G401 (cell line): ENCODE measurements at regions not wholly inside any gene's neighbourhood (a gene's known extent, or its start where the extent isn't known, plus 50 kb on each side); places are given as distances from the start of the nearest gene placed in this dataset.
"Not testable (repeated sequence)": the region's sequence is repeated elsewhere in the genome, so short reads cannot be mapped to it uniquely, and the experiment has no call there.

ENCODE experiments used
- DNase-seq: peaks from one replicate; pipeline ENCODE4 v3.0.0-alpha.2; 2015; ENCODE audit warnings: low spot score
- in situ Hi-C: cut with HindIII; loops from 2 replicates; pipeline ENCODE4 v1.10.0; 2016; ENCODE audit warnings: low sequenced_read_pairs, mixed read lengths

DNA sequence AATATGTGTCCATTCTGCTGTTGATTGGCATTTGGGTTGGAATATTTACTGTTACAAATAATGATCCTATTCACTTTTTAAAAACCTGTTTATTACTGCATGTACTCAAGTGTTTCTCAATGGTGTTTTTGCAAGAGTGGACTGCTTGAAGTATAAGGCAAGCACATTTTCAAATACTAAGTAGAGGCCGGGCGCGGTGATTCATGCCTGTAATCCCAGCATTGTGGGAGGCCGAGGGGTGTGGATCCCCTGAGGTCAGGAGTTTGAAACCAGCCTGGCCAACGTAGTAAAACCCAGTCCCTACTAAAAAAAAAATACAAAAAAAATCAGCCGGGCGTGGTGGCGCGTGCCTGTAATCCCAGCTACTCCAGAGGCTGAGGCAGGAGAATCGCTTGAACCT, 276.9 kb upstream of the ADGRL4 start:
- in situ Hi-C loops, result no loop called here
- no peak for DNase-seq

DNA sequence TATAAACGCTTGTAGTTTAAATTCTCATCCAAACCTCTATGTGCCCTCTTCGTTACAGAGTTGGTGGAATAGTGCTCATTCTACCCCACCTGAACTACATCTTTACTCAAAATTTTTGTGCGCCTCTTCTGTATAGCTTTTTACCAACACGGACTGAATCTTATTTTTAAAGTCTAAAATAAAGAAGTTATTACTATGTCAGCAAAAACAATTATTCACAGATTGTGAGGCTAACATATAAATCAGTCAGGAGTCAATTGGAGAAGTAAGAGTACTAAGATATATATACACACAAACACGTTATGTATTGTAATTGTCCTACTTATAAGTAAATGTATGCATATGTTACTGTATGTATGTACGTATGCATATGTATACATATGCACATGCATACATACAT, 274.9 kb upstream of the ADGRL4 start:
- no peak for DNase-seq
- in situ Hi-C loops, result no loop called here

DNA sequence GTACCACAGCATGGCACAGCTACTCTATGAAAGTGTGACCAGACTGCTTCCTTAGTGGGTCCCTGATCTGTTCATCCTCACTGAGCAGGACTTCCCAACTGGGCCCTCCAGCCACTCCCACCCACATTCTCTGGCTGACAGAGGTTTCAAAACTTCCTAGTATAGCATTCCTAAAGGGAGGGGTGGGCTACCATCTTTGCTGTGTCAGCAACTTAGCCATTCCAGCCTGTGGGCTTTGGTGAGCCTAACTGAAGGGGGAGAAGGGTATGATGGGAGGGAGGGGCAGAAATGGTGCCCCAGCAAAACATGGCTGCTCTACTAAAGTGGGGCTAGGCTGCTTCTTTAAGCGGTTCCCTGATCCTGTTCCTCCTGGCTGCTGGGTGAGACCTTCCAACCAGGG, 265.2 kb upstream of the ADGRL4 start:
- DNase-seq, result no peak
- in situ Hi-C loops, result no loop called here

DNA sequence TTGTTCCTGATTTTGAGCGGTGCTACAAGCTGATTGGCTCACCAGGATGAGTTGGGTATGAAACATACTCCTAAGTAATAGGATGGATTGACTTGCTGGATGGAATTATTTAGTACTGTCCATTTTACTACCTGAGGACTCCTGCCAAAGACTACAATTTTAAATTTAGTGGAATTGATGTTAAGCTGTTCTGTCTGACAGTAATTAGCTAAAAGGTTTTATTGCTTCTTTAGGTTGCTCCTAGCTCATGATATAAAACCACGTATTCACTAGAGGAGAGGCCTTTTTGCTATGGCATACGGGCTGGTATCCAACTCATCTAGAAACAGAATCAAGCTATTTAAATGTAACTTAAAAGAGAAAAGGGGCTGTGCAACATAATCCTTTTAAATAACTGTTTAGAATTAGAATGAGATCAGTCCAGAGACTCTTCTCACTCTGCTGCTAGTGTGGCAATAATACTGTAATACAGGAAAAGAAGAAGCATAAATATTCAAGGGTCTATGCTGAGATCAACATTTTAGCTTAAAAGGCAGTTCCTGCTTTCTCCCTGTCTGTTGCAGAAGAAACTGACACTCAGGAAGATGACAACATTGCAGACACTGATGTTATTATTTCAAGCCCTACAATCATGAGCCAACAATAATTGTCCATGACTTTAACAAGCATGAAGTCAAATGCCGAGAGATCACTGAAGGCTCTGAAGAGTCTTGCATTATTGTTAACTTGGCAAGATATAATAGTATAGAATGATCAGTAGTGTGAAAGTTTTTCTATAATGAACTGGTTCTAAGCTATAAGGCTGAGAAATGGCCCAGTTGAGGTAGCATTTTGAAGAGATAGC, 258.7 kb upstream of the ADGRL4 start:
- in situ Hi-C loops, result no loop called here
- DNase-seq, result no peak

DNA sequence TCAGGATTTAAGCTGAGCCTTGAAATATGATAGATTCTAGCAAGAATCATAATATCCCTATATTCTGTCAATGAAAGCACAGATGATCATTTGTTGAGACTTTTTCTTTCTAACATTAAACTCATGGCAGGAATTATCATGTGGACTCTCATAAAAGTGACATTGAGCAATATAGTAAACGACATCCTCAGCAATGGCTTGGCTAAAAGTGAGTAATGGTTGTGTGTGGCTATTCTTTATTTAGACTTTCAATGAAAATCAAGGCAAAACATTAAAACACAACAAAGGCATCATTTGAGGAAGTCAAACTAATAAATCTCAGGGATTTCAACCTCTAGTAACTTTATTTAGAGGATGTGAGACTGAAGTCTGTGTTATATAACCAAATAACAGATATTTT, 257.8 kb upstream of the ADGRL4 start:
- in situ Hi-C loops, result no loop called here
- no peak for DNase-seq

DNA sequence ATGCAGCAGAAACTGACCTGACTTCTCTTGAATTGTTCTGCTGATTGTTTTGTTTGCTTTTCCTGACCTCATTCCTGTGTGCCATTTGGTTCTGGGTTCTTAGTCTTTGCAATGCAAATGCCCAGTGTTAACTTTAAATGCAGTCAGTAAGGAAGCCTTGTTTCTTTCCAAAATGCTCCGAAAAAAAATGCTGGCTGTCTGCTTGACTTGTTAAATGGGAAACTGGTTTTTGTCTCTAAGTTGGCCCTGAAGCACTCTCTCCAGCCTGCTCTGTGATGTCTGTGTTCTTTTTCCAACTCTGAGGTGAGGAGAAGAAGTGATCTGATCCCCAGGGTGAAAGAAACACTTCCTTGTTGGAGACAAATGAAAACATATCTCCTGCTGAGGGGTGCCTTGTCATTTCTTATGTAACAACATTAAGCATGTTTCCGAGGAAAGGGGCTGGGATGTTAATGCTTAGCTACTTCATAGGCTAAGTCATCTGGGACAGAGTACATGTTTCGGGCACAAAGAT, 256.3 kb upstream of the ADGRL4 start:
- in situ Hi-C loops, result no loop called here
- DNase-seq, result peak; percentile 1

DNA sequence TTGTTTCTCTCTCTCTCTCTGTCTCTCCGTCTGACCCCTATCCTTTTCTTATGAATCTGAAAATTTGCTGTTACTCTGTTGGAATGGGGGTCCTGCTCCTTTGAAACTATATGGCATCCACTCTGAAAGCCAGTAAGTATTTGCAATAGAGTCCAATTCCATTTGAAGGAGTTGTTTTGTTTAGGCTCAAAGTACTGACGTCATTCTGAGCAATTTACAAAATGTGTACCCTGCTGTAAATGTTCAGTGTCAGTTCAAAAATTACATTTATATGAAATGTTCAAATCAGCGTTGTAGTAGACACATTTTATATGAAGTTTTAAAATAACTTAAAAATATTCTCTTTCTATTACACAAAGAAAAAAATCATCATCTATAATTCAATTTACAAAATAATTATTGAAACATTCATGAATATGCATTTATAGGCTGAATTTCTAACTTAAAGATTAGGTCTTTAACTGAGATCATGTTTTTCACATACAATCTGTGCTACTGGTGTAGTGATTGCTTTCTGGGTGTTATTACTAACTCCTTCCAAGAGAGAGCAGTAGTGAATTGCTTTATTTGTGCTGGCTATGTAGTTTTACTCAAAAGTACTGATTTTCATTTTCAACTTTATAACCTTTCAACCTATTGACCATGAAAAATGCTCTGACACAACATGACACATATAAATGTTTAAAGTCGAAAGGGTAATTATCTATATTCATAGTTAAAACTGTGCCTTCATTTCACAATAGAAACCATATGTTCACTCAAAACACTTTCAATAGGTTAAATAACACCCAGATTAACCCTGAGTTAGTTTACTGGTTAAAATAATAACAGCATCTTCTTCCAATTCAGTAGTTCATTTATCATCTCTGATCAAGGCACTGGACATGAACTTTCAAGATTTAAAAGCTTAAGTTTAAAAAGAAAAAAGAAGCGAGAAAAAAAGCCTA, 253.1 kb upstream of the ADGRL4 start:
- in situ Hi-C loops, result no loop called here
- DNase-seq, result peak; percentile 11

DNA sequence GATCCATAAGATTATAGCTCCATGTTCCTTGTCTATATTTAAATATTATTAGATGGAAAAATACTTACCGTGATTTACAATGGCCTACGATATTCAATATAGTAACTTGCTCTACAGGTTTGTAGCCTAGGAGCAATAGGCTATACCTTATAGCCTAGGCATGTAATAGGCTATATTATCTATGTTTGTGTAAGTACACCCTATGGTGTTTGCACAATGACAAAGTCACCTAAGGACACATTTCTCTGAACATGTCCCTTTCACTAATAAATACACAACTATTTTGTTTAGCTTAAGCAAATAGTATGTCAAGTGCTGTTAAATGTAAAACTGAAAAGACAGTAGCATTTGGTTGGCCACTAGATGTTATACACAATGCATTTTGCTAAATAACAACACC, 248.9 kb upstream of the ADGRL4 start:
- in situ Hi-C loops, result no loop called here
- DNase-seq, result no peak

DNA sequence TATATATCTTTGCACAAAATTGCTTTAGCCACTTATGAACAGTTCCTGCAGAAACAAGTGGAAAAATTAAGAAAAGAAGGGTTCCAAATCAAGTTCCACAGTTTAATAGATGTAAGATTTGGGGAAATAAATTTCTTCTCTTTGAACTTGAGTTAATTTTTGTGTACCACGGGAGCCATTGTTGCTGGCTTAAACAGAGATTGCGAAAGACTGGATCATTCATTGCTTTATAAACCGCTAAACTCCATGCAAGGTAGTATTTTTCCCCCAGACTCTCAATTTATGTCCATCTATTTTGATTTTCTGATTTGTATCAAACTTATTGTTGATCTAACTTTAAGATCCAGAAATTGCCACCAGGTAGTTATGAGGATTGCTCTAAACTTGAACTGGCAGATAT, 246.1 kb upstream of the ADGRL4 start:
- in situ Hi-C loops, result no loop called here
- no peak for DNase-seq

DNA sequence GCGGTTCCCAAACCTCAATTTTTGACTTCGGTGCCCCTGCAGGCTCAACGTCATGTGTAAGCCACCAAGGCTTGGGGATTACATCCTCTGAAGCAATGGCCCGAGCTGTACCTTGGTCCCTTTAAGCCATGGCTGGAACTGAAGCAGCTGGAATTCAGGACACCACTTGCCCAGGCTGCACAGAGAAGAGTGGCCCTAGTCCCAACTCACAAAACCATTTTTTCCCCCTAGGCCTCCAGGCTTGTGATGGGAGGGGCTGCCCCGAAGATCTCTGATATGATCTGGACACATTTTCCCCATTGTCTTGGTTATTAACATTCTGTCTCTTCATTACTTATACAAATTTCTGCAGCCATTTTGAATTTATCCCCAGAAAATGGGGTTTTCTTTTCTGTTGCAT, 233.3 kb upstream of the ADGRL4 start:
- in situ Hi-C loops, result no loop called here

DNA sequence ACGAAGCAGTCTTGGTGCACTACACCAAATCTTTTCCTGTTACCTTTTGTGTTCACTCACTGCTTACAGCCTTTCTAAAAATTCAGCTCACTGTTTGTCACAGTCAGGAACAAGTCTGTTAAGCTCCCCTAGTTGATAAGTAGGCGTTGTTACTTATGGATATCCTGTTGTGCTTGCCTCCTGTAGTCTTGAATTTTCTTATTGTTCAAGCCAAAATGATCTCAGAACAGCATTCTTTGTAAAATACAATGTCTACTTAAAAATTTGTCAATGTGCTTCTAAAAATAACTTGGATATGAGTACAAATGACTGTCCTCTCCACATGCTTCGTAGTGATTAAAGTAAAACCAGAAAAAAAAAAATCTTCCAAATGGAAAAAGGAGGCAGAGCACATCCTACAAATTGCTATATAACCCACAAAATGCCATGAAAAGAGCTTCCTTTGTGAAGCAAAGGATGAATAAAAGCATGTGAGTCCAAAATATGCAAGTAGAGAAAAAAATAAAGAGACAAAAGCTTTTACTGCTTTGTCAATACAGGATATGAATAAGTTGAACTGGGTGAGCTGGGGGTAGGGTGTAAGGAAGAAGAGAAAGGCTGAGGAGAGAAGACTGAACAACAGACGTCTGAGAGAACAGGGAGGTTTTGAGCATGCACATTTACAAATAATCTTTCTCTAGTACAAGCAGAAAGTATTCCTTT, 228.9 kb upstream of the ADGRL4 start:
- DNase-seq, result no peak
- in situ Hi-C loops, result no loop called here

More for the DNA sequence above, 233.3 kb upstream of the ADGRL4 start:
- no peak for DNase-seq

DNA sequence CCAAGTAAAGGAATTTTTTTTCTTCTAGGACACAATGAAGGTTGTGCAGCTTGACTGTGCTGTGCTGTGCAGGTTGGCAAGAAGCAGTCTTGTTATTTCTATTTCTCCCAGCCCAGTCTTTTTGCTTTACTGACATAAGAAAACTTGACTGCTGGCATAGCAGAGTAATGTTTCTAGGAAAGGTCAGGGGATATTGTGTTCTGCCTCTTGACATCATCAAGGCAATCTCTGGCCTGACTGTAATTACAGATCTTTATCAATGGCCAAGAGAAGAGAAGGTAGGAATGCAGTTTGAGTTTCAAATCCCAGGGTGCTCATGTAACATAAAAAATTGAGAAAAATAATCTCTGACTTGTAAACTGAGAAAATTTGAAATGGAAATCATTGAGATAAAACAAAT, 226.3 kb upstream of the ADGRL4 start:
- in situ Hi-C loops, result no loop called here
- no peak for DNase-seq

DNA sequence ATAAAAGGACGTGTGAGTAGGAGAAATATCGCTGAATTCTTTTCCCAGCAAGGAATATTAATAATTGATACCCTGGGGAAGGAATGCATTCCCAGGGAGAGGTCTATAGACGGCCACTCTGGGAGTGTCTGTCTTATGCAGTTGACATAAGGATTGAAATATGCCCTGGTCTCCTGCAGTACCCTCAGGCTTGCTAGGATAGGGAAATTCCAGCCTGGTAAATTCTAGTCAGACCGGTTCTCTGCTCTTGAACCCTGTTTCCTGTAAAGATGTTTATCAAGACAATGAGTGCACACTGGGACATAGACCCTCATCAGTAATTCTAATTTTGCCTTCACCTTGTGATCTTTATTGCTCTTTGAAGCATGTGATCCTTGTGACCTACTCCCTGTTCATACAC, 224.2 kb upstream of the ADGRL4 start:
- DNase-seq, in situ Hi-C loops: not testable (repeated sequence)

DNA sequence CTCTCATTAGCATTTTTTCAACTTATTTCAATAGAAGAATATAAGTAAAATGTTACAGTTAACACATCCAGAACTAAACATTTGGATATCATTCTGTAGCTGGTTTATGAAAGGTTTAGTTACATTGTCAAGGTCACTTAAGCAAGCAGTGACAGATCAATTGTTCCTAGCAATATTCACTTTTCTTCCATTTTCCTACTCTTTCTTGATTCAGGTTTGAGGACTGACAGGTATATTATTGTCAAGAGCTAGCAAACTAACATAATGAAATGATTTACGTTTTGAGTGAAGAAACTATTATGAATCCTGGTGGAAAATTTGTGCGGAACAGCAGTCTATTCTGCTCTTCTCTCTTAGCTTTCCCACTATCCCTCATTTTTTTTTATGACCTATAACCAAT, 220.4 kb upstream of the ADGRL4 start:
- no peak for DNase-seq
- in situ Hi-C loops, result no loop called here

DNA sequence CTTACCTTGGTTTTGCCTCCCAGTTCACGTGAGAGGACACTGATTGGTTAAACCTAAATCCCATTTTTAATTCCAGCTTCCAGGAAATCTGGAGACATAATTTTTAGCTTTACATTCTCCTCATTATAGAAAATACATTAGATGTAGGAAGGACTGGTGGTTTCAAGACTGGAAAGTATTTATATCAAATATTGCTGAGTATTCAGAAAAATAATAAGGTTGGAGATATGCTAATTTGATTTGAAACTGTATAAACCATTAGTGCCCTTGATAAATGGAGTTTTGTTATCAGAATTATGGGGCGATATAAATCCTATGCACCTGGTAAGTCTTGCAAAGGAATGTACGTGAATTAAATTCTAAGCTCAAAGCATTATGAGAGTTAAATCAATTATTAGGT, 218.0 kb upstream of the ADGRL4 start:
- in situ Hi-C loops, result no loop called here
- no peak for DNase-seq

DNA sequence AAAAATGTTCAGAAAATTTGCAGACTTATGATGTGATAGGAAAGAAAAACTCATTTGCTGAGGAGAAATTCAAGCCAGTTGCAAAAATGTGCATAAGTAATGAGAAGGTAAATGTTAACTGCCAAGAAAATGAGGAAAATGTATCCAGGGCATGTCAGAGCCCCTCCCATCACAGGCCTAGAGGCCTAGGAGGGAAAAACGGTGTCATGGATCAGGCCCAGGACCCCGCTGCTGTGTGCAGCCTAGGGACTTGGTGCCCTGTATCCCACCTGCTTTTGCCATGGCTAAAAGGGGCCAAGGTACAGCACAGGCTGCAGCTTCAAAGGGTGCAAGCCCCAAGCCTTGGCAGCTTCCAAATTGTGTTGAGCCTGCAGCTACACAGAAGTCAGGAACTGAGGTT, 214.0 kb upstream of the ADGRL4 start:
- in situ Hi-C loops, result no loop called here
- no peak for DNase-seq

DNA sequence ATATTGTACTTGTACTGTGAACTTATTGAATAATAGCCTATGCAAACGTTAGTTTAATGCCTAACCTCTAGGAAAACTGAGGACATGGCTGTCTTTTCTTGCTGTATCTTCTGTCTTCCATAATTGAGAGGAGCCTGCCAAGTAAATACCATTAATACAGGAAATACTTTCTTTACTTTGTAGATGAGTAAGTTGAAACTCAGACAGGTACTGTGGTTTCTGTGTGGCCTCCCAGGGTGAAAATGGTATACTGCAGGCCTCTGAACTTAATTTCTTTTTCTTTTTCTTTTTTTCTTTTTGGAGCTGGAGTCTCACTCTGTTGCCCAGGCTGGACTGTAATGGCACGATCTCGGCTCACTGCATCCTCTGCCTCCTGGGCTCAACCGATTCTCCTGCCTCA, 208.8 kb upstream of the ADGRL4 start:
- in situ Hi-C loops, result no loop called here
- DNase-seq, result no peak

DNA sequence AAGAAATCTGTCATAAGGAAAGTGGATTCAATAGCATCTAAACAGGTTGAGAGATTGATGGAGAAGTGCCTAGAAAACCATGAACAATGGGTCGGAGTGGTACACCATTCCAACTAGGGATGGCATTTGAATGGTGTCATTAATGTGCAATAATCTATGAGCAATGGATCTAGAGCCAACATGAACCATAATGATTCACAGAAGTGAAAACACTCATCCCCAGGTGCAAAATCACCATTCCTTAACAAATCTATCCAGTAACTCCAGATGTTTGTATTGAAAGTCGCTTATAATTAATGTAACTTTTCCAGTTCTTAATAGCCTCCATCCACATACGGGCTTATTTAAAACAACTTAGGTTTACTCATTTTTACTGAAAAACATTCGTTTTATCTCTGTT, 201.3 kb upstream of the ADGRL4 start:
- in situ Hi-C loops, result no loop called here
- no peak for DNase-seq

DNA sequence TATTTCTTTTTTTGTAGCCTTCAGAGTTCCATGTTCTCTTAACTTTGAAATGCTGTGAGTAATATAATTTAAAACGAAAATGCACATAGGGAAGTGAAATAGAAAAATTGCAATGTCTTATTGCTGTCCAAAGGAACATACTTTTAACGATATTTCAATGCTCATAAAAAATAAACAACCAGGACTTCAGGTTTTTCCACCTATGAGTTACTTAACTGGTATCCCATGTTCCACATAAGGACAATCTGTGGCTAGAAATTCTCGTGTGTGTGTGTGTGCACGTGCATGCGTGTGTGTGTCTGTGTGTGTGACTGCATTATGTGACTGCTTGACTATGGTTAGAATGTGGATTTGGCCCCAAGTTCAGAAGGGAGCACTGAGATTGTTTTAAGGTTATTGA, 200.8 kb upstream of the ADGRL4 start:
- in situ Hi-C loops, result no loop called here
- DNase-seq, result no peak
